ENCODE measurements at regions not wholly inside any gene's neighbourhood (a gene's known extent, or its start where the extent isn't known, plus 50 kb on each side); places are given as distances from the start of the nearest gene placed in this dataset.
"Not testable (repeated sequence)": the region's sequence is repeated elsewhere in the genome, so short reads cannot be mapped to it uniquely, and the experiment has no call there.

DNA sequence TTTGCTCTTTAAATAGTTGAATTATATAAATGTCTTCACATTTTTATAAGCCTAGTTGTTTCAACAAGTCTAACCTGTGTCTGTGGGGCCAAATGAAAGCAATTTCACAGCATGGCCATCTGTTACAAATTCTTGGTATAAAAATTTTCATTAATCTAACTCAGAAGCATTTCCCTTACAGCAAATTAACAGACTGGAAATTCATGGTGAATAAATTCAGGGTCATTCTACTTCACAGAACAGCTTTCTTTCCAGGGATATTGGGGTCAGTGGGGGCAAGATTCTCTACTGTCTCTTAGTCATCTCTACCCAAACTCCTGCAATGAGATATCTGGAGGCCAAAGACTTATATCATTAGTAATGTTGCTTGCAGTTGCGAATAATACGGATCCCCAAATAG is 352.1 kb downstream of the MMUT start:
- H3K27ac ChIP-seq, result no peak overlapping the region
- TF ChIP-seq, protein P1, sequence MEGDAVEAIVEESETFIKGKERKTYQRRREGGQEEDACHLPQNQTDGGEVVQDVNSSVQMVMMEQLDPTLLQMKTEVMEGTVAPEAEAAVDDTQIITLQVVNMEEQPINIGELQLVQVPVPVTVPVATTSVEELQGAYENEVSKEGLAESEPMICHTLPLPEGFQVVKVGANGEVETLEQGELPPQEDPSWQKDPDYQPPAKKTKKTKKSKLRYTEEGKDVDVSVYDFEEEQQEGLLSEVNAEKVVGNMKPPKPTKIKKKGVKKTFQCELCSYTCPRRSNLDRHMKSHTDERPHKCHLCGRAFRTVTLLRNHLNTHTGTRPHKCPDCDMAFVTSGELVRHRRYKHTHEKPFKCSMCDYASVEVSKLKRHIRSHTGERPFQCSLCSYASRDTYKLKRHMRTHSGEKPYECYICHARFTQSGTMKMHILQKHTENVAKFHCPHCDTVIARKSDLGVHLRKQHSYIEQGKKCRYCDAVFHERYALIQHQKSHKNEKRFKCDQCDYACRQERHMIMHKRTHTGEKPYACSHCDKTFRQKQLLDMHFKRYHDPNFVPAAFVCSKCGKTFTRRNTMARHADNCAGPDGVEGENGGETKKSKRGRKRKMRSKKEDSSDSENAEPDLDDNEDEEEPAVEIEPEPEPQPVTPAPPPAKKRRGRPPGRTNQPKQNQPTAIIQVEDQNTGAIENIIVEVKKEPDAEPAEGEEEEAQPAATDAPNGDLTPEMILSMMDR (conservative IDR thresholded peaks at IDR 0.05), result no peak
- no peak for TF ChIP-seq ZFX (IDR thresholded peaks at IDR 0.05)

DNA sequence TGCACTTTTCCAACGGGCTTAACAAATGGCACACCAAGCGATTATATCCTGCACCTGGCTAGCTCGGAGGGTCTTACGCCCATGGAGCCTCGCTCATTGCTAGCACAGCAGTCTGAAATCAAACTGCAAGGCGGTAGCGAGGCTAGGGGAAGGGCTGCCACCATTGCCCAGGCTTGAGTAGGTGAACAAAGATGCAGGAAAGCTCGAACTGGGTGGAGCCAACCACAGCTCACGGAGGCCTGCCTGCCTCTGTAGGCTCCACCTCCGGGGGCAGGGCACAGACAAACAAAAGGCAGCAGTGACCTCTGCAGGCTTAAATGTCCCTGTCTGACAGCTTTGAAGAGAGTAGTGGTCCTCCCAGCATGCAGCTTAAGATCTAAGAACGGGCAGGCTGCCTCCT is 365.4 kb downstream of the MMUT start:
- not testable (repeated sequence) for H3K27ac ChIP-seq

DNA sequence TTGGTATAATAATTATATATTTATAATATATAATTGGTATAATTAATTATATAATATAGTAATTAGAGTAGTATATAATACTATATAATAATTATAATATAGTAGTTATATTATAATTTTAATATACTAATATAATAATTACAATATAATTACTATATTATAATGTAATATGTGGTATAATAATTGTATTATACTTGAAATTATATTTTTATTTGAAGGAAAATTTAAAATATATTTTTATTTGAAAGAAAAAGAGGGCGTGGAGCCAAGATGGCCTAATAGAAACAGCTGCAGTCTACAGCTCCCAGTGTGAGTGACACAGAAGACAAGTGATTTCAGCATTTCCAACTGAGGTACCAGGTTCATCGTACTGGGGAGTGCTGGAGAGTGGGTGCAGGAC is 365.9 kb downstream of the MMUT start:
- H3K27ac ChIP-seq, result no peak overlapping the region
- TF ChIP-seq, protein P1 (conservative IDR thresholded peaks at IDR 0.05), result no peak
- TF ChIP-seq ZFX (IDR thresholded peaks at IDR 0.05), result no peak

DNA sequence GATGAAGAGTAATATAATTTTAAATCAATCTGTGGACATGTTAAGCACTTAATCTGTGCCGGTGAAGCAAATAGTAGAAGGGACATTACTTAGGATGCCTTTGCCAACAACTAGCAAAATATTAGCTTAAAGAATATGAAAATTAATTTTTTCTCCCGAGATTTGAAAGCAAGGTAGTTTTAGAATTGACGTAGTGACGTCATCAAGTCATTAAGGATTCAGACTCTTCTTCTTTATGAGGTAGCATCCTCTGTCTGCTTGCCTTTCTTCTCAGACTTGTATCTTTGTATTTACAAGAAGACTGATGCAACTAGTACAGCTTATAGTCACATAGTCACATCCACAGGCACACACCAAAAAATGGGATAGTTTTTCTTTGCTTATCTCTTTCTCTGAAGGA is 374.4 kb downstream of the MMUT start:
- H3K27ac ChIP-seq, result no peak overlapping the region
- no peak for TF ChIP-seq ZFX (IDR thresholded peaks at IDR 0.05)
- TF ChIP-seq, protein P1 (conservative IDR thresholded peaks at IDR 0.05), result no peak

DNA sequence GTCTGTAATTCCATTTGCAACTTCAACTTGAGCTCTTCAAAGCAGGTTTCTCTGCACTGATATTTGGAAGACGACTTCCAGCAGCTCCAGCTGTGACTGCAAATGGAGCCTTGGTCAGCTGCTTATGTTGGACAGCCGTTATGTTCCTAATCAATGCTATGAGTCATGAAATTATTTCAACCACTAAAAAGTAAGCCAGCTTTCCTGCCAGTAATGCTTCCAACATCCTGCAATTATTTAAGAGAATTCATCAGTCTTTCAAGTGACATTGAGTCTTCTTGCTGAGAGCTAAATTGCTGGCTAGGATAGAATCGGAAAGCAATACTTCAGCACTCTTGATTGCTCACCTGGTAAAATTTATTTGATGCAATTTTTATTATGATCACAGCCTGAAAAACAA is 375.7 kb downstream of the MMUT start:
- H3K27ac ChIP-seq, result no peak overlapping the region

DNA sequence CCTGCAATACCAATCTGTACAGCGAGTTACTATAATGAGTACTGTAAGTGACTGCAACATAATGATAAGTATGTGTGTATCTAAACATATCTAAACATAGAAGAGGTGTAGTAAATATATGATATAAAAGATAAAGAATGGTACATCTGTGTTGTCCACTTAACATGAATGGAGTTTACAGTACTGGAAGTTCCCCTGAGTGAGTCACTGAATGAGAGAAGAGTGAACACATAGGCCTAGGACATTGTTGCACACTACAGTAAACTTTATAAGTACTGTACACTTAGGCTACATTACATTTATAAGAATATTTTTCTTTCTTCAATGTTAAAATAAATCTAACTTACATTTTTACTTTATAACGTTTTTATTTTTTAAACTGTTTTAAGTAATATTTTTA is 380.4 kb downstream of the MMUT start:
- no peak for TF ChIP-seq ZFX (IDR thresholded peaks at IDR 0.05)

More for the DNA sequence above, 375.7 kb downstream of the MMUT start:
- TF ChIP-seq ZFX (IDR thresholded peaks at IDR 0.05), result no peak
- TF ChIP-seq, protein P1 (conservative IDR thresholded peaks at IDR 0.05), result no peak

DNA sequence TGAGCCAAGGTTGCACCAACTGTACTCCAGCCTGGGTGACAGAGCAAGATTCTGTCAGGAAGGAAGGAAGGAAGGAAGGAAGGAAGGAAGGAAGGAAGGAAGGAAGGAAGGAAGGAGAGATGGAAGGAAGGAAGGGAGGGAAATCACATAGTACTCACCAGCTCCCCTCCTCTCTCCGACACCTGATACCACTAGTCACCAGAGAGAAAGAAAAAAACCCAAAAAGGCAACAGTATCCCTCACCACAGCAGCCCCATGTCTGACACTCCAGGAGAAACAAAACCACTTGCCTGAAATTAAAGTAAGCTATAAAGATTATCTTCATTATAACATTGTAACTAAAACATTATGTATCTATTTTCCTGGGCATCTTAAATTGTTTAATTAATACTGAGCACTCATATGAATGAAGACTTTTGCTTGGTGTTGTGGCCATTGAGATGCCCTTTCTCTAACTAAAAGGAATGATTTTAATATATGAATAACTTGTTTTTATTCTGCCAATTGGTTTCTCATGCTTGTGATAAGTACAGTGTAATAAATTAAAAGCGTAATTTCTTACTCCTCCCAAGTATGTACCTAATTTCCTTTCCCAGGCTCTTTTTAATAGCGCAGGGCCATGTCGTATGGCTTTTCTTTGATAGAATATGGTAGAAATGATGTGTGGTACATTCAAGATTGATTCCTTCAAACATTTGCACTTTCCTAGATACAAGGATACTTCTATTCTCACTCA is 390.0 kb downstream of the MMUT start:
- TF ChIP-seq, protein P1 (conservative IDR thresholded peaks at IDR 0.05), result no peak
- TF ChIP-seq ZFX (IDR thresholded peaks at IDR 0.05), result no peak
- H3K27ac ChIP-seq, result no peak overlapping the region

More for the DNA sequence above, 380.4 kb downstream of the MMUT start:
- H3K27ac ChIP-seq, result no peak overlapping the region

DNA sequence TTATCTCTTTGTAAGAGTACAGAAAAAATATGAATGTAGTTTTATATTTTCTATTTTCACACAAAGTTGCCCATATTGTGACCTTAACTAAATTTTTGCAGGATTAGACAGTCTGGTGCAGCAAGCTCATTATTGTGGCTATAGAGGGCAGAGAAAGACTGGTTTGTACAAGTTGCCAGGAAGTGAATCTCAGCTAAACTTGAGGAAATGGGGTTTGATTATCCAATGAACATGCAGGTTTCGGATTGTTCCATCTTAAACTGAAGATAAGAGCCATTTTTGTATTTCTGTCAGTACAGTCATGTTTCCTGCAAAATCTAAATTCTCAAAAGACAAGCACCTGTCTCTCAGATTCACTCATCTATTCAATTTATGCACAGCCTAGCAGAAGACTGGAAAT is 390.9 kb downstream of the MMUT start:
- no peak overlapping the region for H3K27ac ChIP-seq
- TF ChIP-seq, protein P1 (conservative IDR thresholded peaks at IDR 0.05), result no peak
- TF ChIP-seq ZFX (IDR thresholded peaks at IDR 0.05), result no peak

All from C4-2B (cell line).